ENCODE measurements at regions not wholly inside any gene's neighbourhood (a gene's known extent, or its start where the extent isn't known, plus 50 kb on each side); places are given as distances from the start of the nearest gene placed in this dataset.

- DNase-seq (ENCODE audit: insufficient read length, low spot score): no peak
- TF ChIP-seq, protein P1, sequence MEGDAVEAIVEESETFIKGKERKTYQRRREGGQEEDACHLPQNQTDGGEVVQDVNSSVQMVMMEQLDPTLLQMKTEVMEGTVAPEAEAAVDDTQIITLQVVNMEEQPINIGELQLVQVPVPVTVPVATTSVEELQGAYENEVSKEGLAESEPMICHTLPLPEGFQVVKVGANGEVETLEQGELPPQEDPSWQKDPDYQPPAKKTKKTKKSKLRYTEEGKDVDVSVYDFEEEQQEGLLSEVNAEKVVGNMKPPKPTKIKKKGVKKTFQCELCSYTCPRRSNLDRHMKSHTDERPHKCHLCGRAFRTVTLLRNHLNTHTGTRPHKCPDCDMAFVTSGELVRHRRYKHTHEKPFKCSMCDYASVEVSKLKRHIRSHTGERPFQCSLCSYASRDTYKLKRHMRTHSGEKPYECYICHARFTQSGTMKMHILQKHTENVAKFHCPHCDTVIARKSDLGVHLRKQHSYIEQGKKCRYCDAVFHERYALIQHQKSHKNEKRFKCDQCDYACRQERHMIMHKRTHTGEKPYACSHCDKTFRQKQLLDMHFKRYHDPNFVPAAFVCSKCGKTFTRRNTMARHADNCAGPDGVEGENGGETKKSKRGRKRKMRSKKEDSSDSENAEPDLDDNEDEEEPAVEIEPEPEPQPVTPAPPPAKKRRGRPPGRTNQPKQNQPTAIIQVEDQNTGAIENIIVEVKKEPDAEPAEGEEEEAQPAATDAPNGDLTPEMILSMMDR (IDR thresholded peaks at IDR 0.05; ENCODE audit: insufficient read depth, missing control alignments): no peak
- FAIRE-seq: no peak
These were observed 1125.8 kb downstream of the SI start for GRCh38 chr3:163952499-163952898.

GRCh38 chr3:163951397-163951987, 1126.8 kb downstream of the SI start:
- FAIRE-seq (no peak), DNase-seq (ENCODE audit: insufficient read length, low spot score) (no peak)
- TF ChIP-seq, protein P1 (IDR thresholded peaks at IDR 0.05; ENCODE audit: insufficient read depth, missing control alignments): peak; percentile 58

- TF ChIP-seq, protein P1 (IDR thresholded peaks at IDR 0.05; ENCODE audit: insufficient read depth, missing control alignments): no peak
- FAIRE-seq: no peak
These were observed 1131.5 kb downstream of the SI start for GRCh38 chr3:163946785-163947184.

DNA sequence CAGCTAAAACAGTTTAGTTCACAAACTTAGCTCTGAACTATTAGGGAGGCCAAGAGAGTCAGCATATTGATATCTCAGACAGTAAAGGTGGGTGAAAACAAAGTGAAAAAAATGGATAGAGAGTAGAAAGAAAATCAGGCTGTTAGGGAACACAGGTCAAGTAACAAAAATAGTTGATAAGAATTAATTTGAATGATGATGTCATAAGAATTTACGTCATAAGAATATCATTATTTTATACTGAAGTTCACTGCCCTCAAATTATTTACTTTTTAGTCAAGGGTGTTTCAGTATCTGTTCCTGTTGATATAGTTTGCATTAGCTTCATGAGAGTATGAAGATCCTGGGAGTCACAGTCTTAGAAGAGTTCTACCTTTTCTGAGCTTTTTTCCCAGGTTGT, 1134.6 kb downstream of the SI start:
- TF ChIP-seq, protein P1 (IDR thresholded peaks at IDR 0.05; ENCODE audit: insufficient read depth, missing control alignments): no peak
- FAIRE-seq (no peak), DNase-seq (ENCODE audit: insufficient read length, low spot score) (no peak)

More at GRCh38 chr3:163946785-163947184, 1131.5 kb downstream of the SI start:
- no peak for DNase-seq (ENCODE audit: insufficient read length, low spot score)

- TF ChIP-seq, protein P1 (IDR thresholded peaks at IDR 0.05; ENCODE audit: insufficient read depth, missing control alignments): no peak
- FAIRE-seq: no peak
- no peak for DNase-seq (ENCODE audit: insufficient read length, low spot score)
These were observed 1138.4 kb downstream of the SI start for GRCh38 chr3:163939926-163940325.

GRCh38 chr3:163936543-163936942, 1141.8 kb downstream of the SI start:
- DNase-seq (ENCODE audit: insufficient read length, low spot score) (no peak), FAIRE-seq (peak; percentile 79)
- TF ChIP-seq, protein P1 (IDR thresholded peaks at IDR 0.05; ENCODE audit: insufficient read depth, missing control alignments): no peak

DNA sequence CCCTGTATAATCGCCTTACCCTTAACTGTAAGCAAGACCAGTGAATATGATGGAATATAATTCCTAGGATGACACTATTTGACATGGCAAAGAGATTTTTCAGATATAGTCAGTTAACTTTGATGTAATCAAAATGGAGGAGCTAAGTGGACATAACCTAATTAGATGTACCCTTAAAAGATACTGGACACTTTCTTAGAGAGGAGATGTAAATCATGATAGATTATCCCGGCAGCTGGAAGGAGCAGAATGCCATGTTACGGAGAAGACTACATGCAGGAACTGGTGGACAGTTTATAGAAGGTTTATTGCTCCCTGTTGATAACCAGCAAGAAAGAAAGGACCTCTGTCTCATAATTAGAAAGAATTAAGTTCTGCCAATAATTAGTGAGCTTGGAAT, 1142.9 kb downstream of the SI start:
- DNase-seq (ENCODE audit: insufficient read length, low spot score) (no peak), FAIRE-seq (no peak)
- TF ChIP-seq, protein P1 (IDR thresholded peaks at IDR 0.05; ENCODE audit: insufficient read depth, missing control alignments): no peak
